ENCODE measurements at regions not wholly inside any gene's neighbourhood (a gene's known extent, or its start where the extent isn't known, plus 50 kb on each side); places are given as distances from the start of the nearest gene placed in this dataset.

DNA sequence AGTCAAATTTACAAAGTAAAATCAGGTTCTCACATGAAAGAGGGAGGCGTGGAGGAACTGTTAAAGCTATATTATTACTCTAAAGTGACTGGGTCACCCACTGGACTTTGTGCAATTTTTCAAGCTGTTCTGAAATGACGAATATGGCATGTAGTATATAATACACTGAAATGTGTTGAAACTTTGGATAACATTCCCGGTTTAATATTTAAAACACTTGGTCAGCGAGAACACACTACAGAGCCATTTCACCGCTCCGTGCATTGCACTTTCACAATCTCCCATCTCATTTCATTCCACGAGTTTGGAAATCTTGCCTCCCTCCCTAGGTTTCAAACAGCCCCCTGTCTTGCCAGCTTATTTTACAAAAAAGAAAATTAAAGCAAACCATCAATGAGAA is 337.9 kb downstream of the WDR11 start:
- DNase-seq (ENCODE audit: low read depth) = no peak
- TF ChIP-seq, protein P1, sequence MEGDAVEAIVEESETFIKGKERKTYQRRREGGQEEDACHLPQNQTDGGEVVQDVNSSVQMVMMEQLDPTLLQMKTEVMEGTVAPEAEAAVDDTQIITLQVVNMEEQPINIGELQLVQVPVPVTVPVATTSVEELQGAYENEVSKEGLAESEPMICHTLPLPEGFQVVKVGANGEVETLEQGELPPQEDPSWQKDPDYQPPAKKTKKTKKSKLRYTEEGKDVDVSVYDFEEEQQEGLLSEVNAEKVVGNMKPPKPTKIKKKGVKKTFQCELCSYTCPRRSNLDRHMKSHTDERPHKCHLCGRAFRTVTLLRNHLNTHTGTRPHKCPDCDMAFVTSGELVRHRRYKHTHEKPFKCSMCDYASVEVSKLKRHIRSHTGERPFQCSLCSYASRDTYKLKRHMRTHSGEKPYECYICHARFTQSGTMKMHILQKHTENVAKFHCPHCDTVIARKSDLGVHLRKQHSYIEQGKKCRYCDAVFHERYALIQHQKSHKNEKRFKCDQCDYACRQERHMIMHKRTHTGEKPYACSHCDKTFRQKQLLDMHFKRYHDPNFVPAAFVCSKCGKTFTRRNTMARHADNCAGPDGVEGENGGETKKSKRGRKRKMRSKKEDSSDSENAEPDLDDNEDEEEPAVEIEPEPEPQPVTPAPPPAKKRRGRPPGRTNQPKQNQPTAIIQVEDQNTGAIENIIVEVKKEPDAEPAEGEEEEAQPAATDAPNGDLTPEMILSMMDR (conservative IDR thresholded peaks at IDR 0.05; ENCODE audit: low read depth, low read length) = no peak

DNA sequence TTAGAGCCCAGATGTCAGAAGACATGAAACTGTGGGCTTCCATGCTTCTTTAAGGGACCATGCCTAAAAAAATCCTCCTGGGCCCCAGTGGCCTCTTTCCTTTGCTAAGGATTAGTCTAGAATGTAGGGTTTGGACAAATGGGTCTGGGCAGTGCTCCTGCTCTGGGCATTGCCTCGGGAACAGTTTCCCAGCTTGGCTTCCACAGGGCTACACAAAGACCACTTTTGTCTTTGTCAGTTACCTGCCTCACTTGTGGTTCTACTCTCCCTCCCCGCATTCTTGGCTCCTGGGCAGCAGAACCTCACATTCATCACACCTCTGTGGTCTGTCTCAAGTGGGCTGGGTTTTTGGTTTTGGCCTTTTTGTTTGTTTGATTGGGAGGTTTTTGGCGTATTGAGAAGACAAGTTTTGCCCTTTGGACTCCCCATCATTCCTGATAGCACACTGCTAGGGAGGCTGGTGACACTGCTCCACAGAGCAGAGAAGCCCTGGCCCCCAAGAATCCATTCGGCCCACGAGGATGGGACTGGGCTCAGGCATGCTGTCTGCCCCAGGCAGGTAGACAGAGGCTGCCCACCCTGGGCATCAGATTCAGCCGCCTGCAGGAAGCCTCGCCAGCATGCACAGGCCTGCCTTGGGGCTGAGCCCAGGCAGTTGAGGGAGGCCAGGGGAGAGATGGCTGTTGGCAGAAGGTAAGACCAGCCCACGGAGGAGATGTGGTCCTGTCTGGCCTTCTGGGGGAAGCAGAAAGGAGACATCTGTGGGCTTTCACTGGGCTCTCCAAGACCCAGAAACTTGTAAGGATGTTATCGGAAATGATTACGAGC is 343.7 kb downstream of the WDR11 start:
- no peak overlapping the region for H3K4me3 ChIP-seq (ENCODE audit: low read depth, low read length)
- no peak for DNase-seq (ENCODE audit: low read depth)
- TF ChIP-seq, protein P1 (conservative IDR thresholded peaks at IDR 0.05; ENCODE audit: low read depth, low read length) = no peak

More for the DNA sequence above, 337.9 kb downstream of the WDR11 start:
- no peak overlapping the region for H3K4me3 ChIP-seq (ENCODE audit: low read depth, low read length)

DNA sequence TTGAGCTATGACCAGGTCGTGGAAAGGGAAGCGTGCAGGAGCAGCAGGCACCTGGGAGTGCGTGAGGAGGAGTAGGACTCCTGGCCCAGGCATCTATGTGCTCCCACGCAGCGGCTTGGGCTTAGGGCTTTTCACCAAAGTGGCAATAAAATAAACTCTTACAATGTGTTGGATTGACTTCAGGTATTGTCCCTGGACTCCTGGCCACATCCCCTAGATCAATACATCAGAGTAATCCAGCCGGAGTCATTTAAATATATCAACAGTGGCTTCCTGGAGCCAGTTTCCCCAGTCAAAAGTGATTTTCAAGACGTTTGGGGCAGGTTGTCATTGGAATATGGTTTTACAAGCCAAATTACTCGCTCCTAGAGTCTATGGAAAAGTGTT is 344.4 kb downstream of the WDR11 start:
- TF ChIP-seq, protein P1 (conservative IDR thresholded peaks at IDR 0.05; ENCODE audit: low read depth, low read length) = no peak

DNA sequence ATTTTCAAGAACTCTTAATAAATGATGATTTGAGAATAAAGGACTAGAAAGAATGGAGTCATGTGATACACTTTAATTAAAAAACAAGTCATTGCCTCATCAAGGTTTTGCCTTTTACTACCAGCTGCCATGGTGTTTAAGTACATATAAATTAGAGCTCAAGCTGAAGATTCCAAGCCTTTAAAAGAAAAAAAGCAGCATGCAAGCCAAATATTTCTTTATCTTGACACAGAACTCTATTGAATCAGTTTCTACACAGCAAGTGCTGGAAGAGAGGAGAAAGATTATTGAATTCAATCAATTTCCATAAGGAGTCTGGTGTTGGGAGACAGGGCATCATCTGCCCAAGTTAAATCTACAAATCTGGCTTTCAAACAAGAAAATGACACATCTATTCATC is 347.9 kb downstream of the WDR11 start:
- no peak for DNase-seq (ENCODE audit: low read depth)
- no peak overlapping the region for H3K4me3 ChIP-seq (ENCODE audit: low read depth, low read length)
- TF ChIP-seq, protein P1 (conservative IDR thresholded peaks at IDR 0.05; ENCODE audit: low read depth, low read length) = no peak

More for the DNA sequence above, 344.4 kb downstream of the WDR11 start:
- no peak overlapping the region for H3K4me3 ChIP-seq (ENCODE audit: low read depth, low read length)
- no peak for DNase-seq (ENCODE audit: low read depth)

DNA sequence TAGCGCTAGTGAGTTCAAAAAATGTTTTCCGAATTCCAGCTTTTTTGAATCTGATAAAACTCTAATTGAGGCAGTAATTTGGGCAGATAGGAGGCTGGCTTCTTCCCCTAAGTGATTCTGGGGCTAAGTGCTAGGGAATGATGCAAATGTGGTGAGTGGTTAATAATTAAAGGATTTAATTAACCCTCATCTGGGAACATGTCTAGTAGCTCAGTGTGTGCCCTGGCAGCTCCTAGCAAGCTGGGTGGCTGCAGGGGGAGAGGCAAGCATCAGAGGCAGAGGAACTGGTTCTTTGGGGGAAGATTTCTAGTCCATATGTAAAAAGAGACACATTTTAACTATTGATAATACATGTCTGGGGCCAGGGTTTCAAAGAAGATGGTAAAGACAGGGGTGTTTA is 354.5 kb downstream of the WDR11 start:
- H3K4me3 ChIP-seq (ENCODE audit: low read depth, low read length) = no peak overlapping the region
- TF ChIP-seq, protein P1 (conservative IDR thresholded peaks at IDR 0.05; ENCODE audit: low read depth, low read length) = no peak
- no peak for DNase-seq (ENCODE audit: low read depth)

DNA sequence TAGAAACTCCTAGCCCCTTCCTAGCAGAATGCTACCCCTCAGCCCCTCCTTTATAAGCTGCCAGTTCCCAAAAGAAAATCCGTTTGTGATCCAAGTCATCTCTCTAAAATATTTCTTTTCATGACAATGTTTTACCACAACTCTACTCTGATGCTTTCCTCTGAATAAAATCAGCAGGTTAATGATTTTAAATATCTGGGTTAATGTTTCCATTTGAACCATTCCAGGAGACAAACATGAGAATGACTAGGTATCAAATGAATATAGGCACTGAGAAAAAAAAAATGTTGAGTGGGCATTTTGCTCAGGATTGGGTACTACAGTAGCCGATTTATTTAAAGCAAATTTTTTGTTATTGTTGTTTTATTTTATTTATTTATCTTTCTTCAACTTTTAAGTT is 360.3 kb downstream of the WDR11 start:
- no peak for DNase-seq (ENCODE audit: low read depth)
- no peak overlapping the region for H3K4me3 ChIP-seq (ENCODE audit: low read depth, low read length)
- TF ChIP-seq, protein P1 (conservative IDR thresholded peaks at IDR 0.05; ENCODE audit: low read depth, low read length) = no peak

DNA sequence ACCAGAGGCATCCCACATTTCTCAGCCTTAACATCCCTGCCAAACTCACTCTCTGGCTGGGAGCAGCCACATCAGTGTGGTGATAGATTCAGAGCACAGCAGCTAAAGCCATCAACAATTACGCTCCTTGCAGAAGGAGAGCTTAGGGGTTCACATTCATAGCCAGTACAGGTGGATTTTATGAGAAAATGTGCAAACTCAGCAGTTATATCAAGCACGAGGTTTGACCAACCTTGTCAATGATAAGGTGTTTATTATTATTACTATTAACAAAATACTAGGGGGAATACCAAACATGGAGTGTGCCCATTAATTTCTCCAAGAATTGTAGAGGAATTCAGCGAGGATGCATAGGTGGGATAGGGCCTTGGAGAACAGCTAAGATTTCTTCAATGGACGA is 362.3 kb downstream of the WDR11 start:
- DNase-seq (ENCODE audit: low read depth) = no peak
- TF ChIP-seq, protein P1 (conservative IDR thresholded peaks at IDR 0.05; ENCODE audit: low read depth, low read length) = no peak
- no peak overlapping the region for H3K4me3 ChIP-seq (ENCODE audit: low read depth, low read length)

Data from choroid plexus epithelial cell (primary cell).